GM21390 (cell line): ENCODE measurements at regions not wholly inside any gene's neighbourhood (a gene's known extent, or its start where the extent isn't known, plus 50 kb on each side); places are given as distances from the start of the nearest gene placed in this dataset.

Experiments
- ATAC-seq: cut with Tn5 transposase; IDR thresholded peaks from one replicate; pipeline ENCODE4 v1.9.1; 2021; ENCODE audit not compliant: unreplicated experiment

DNA sequence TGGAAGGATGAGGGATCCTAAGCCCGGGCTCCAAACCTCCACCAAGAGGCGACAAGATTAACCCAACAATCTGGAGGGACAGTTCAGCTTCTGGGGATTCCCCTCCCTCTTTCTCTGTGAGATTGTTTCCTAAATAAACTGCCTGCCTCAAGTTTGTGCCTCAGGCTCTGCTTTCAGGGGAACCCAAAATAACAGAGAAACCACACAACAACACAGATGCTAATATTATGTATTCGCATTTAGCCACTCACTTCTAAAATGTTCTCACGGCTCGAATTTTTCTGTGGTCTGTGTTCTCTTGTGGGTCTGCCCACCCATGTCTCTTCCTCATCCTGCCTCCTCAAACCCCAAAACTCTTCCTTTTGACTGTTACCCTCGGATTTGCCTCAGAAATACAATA is 1381.1 kb upstream of the SLC10A2 start:
- ATAC-seq, result no peak

DNA sequence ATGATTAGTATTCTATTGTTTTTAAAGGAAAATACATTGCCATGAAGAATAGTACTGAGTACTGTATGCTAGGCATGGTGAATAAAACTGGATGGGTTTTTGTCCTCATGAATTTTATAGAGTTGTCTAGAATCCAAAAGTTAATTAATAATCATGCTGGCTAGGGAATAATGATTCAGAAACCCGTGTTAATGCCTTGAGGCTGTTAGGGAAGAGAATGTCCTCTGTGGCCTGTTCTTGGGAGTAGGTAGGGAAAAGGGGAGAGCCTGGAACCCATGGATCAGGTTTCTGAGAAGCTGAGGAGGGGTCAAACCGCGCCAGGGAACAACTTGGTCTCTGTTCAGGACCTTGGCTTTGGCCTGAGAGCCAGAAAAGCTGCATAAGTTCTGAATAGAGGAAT is 1376.3 kb upstream of the SLC10A2 start:
- ATAC-seq, result no peak

DNA sequence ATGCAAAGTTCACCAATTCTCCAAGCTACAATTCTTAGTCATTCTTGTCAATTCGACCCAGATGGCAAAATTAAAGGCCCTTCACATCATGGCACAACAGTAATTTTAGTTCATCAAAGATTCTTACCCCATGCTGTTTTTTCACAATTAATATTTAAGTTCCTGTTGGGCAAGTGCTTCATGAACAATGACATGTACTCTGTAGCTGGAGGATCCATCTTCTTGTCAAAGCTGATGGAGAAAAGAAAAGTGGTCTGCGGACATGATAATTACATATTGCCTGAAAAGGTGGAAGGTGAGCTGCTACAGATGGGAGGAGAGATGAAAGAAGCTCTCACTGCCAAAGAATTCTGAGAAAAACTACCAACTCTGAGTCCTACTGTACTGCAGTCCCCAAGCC is 1370.3 kb upstream of the SLC10A2 start:
- ATAC-seq, result no peak

DNA sequence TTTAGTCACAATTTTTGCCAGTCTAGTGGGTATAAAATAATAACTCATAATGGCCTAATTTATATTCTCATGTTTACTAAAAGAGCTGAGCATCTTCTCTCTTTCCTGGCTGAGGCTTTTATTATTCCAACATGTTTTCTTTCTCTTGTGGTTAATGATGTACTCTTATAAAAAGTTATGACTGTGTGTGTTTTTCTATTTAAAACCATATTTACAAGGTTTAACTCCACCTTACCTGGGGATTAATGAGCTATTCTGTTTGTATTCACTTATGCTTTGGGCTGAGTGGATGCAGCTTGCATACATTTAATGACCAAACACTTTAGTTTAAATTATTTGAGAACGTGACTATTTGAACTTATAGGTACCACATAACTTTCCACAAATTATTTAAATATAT is 1365.7 kb upstream of the SLC10A2 start:
- ATAC-seq, result no peak

DNA sequence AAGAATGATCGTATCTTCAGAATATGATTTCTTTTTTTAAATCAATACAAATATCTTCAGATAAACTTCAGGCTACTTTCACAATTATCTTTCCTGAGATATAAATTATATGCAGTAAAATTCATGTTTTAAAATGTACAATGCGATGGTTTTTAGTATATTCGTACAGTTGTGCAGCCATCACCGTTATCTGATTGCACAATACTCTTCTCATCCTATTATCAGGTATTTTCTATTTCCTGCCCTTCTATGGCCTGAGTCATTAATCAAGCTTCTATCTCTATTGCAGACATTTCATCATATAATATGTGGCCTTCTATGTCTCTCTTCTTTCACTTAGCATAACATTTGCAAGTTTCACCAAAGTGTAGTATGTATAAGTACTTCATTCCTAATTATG is 1360.2 kb upstream of the SLC10A2 start:
- ATAC-seq, result no peak

DNA sequence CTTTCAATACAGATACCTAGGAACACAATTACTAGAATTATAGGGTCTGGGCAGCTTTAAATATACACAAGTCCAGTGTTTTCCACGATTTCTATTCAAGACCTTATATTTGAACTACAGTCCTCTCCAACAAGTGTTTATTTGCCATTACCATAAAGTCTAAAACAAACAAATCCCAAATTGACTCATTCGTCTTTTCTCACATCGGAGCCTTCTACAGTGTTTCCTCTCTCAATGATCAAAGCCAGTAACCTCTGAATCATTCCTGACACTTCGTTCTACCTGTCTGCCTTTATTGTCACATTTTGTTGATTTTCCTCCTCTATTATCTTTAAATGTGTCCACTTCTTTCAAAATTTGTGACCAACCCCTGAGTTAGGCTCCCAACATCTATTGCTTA is 1356.5 kb upstream of the SLC10A2 start:
- ATAC-seq, result no peak

DNA sequence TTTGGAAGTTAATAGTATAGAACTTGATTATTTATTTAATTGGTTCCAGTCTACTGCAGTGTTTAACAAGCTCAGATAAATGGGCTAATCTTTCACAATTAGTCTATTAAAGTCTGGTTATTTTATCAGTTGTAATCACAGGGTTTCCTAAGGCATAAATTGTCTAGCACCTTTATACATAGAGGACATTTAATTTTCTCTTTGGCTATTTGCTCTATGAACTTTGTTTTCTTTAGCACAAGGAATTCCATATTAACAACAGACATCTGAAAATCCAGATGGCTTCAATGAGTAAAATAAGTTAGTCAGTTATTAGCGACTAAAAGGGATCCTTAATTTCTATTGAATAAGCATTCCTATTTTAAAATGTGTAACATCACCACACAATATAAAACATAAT is 1350.8 kb upstream of the SLC10A2 start:
- no peak for ATAC-seq

DNA sequence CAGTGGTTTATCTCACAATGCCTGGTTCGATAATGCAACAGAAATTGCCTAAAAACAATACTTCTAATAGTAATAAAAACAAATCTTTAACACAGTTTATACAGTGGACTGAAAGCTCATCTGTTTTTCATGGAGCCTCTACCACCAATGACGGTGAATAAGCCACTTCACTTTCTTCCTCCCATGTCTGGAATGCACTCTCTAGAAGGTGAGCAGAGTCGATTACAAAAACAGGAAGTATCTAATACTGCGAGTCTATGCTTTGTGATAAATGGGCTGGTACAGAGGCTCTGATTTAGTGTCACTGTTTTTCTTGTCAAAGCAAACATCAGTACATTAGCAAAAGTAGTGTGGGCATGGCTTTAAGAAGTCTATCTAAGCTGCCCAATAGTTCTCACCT is 1348.6 kb upstream of the SLC10A2 start:
- ATAC-seq, result no peak

DNA sequence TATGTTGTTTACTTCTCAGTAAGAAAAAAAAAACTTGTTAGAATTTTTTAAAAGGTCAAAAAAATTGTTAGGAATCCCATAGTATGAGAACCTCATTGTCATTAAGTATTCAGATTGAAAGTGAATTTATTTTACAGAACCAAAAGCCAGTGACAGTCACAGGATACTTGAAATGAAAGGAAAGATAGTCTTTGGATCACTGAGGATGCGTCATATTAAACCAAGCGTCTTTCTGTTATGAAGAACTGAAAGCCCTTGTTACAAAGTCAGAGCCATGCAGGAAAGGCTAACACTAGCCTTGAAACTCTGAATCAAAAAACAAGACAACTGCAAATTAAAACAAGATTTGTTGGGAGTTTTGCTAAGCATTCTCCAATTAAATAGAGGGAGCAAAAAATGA is 1348.0 kb upstream of the SLC10A2 start:
- no peak for ATAC-seq

DNA sequence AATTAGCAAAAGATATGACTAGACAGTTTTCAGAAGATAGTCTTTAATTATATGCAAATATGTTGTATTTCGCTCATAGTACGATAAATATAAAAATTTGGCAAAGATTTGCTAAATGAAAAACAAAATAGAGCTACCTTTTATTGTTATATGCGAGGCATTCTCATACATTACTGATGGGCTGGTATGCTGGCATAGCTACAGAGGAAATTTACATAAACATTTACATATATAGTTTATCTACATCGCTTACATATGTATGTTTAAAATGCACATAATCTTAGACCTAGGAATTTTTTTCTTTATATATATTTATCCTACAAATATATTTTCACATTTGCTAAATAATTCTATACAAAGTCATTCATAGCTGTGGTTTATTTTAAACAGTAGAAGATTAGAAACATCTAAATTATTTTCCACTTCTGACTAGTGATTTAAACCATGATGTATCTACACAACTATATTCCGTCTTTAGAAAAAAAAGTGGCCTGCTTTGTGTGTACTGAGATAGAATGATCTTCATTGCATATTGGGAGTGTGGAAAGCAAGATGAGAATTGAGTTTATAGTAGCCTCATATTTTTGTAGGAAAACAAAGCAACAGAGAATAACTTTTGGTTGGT is 1345.0 kb upstream of the SLC10A2 start:
- no peak for ATAC-seq

DNA sequence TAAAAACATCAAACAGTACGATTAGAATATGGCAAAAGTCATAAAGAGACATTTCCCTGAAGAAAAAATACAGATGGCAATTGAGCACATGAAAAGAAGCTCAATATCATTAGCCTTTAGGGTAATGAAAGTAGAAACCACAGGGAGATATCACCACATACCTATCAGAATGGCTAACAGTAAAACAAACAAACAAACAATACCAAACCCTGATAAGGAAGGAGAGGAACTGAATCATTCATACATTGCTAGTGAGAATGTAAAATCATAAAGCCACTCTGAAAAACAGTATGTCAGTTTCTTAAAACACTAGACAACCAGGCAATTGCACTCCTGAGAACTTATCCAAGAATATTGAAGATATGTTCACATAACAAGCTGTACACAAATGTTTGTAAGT is 1342.5 kb upstream of the SLC10A2 start:
- no peak for ATAC-seq

DNA sequence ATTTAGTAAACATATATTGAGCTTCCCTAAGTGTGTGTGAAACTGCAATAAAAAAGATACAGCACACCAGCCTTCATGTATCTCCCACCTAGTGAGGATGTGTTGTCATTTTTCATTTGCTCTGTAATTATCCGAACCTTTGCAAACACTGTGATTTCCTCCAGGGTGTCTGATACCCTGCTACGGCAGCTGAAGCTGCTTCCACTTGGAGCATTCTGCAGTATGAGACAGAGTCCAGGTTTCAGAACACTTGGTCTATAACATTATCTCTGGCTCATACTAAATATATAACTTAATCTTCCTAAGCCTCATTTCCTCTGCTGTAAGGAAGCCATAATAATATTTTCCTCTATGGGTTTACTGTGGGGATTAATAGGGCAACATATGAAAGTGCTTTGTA is 1338.1 kb upstream of the SLC10A2 start:
- ATAC-seq, result no peak

DNA sequence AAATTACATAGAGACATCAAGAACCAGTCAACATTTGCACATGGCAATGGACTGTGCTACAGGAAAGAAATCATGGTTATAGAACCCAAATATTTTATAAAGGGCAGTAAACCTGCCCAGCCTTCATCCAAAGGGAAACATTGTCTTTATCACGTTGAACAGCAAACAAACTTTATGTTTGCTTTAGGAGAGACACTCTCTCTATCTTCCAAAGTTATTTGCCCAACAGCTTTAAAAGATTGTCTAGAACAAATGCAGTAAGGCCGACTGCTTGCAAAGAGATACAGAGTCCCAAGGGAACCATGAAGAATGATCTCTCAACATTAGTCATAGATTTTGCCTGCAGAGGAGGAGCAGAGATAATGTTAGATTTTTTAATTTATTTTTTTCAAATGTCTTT is 1323.5 kb upstream of the SLC10A2 start:
- ATAC-seq, result no peak

DNA sequence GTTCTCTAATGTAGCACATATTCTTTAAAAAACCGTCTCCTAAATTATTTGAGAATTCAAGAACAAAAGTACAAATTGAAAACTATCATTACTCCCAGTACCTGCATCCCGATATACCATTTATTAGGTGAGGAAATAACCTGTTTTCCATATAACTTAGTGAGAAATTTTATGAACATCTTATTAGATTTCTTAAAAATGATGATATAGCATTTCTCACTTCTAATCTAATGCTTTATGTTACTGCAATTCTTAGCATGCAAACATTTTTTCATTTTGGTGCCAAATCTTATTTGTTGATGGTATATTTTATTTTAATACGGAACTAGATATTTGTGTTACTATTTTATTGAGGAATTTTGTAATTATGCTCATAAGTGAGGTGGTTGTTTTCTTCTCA is 1321.3 kb upstream of the SLC10A2 start:
- no peak for ATAC-seq

DNA sequence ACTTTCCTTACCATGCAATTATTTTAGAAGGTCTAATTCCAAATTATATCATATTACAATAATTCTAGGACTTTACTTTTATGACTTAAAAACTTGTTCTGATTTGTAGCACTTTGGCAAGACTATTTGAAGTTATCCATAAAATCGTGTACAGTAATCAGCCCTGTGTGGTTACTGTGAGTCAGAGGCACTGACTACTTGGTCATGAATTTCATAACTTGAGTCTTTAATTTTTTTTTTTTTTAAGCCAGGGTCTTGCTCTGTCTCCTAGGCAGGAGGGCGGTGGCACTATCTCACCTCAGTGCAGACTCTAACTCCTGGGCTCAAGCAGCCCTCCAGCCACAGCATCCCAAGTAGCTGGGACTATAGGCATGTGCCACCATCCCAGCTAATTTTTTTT is 1319.2 kb upstream of the SLC10A2 start:
- ATAC-seq, result no peak

DNA sequence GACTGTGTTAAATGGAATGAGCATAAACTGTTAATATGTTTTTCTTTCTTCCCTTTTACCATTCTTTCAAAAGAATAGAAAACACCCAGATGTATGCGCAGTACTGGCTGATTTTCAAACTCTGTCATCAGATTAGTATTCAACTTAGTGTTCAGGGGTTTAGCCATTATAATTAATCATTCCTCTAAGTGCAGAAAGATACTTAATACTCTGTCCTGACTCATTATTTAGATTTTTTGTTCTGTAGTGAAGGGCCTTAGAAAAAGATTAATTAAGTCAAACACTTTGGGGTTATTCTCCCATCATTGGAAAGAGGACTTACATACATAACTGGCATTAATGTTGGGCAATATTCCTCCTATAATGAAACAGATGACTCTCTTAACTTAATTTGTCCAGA is 1316.7 kb upstream of the SLC10A2 start:
- ATAC-seq, result no peak

DNA sequence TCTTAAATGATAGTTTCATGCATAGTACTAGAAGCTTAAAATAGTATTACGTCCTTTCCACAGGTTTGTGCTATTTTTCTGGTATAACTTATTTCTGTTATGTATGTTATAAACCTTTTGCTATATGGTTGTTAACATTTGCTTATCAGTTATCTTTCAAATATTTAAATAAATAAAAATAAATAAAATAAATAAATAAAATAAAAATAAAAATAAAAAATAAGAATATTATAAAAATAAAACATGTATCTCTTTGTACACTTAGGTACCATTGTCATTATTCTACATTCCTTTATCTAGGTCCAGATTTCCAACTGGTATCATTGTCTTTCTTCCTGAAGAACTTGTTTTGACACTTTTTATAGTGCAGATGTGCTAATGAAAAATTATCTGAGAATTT is 1310.4 kb upstream of the SLC10A2 start:
- no peak for ATAC-seq

DNA sequence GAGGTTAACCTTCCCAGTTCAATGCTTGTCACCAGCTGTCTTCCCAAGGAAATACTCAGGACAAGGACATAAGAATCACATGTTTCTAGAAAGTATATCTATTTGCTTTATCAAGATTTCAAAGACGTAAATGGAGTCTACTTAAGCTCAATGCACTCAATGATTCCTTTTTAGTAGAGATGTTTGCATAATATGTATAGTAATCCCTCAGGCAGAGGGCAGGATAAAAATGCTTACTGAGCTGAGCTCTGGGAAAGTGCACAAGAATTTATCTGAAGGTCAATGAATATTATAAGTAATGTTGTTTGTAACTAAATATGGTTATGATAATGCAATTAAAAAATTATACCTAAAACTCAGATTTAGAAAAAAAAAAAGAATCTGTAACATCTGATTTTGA is 1309.4 kb upstream of the SLC10A2 start:
- ATAC-seq, result no peak

DNA sequence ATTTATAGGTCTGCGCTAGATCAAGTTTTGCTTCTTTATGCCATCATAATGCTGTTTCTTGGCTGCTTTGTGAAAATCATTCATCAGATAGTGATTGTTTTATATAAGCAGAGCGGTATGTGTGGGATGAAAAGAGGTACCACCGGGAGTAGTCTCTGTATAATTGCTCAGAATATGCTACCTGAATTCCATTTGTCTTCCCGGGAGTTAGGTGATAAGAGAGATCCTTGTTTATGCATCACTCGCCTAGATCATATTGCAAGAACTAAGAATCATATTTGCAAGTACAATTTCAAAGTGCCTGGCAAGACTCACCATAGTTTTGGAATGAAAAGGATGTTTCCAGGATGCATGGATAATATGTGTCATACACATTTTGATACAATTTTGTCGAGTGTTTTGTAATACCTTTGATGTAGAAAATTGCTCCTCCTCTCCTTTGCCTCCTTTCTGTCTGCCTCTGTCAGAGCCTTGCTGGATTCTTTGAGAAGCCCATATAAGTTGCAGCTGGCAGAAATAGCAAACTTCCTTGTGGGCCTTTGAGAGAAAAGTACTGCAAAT is 1306.0 kb upstream of the SLC10A2 start:
- ATAC-seq, result no peak

DNA sequence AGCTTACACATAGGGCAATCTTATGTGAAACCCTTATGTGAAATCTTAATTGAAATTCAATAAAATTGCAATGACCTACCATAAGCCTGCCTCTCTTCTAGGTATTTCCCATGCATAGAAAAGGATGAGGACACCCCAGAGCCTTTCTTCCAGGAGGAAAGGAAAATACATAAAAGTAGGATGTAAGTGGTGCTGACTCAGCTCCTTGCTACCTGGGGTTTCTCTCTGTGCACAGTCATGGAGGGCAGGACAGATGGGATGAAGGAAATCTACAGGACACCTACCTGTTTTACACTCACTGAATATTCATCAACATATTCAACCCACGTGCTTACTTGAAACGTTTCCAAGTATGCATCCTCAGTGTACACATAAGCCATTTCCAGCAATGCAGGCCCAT is 1299.2 kb upstream of the SLC10A2 start:
- no peak for ATAC-seq

DNA sequence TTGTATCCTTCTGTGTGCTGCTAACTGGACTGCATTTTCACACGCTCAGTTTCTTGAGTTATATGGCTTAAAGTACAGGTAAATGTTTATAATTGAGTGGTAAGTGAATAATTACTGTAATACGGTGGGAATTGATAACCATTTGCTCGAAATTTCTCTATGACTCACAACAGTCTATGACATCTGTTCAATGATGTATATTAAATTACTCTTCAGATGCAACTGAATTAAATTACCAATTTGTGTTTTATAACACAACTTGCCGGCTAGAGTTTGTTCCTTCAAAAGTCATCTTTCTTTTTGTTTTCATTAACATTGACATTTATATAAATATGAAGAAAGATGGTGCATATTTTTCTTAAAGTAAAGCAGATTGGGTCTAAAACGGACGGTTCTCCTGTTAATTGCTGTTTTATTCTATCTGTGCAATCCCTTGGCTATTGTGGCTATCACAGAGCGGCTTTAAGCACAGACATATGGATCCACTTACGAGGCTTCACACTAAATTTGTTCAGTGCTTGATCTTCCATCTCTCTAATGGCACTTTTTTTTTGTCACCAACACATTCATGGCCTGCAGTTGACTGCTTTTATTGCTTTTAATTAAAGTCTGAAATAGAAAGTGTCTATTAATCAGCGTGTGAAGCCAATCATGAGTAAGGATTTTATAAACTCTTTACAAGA is 1291.6 kb upstream of the SLC10A2 start:
- ATAC-seq, result no peak

DNA sequence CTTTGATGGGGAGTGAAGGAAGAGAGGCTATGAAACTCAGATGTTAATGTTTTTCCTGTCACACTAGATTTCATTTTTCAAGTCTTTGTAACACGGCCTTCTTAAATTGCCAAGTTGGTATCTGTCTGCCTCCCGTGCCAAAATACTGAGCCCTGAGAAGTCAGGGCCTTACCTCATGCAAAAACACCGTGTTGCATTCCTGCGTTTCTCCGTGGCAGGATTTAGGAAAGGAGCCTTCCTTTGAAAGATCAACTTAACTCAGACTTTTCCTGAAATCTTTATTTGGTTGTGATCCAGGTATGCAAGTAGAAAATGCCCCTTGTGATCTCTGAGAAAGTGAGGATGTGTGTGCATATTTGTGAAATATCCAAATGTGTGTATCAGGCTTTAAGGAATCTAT is 1291.0 kb upstream of the SLC10A2 start:
- no peak for ATAC-seq
